ENCODE measurements at regions not wholly inside any gene's neighbourhood (a gene's known extent, or its start where the extent isn't known, plus 50 kb on each side); places are given as distances from the start of the nearest gene placed in this dataset.
"Not testable (repeated sequence)": the region's sequence is repeated elsewhere in the genome, so short reads cannot be mapped to it uniquely, and the experiment has no call there.

GRCh38 chr9:102337471-102337870, 599.0 kb upstream of the GRIN3A start:
- not testable (repeated sequence) for TF ChIP-seq EP300, CTCF (IDR thresholded peaks at IDR 0.05)

All from esophagus muscularis mucosa (tissue), 3 donors.